ENCODE measurements at regions not wholly inside any gene's neighbourhood (a gene's known extent, or its start where the extent isn't known, plus 50 kb on each side); places are given as distances from the start of the nearest gene placed in this dataset.

DNA sequence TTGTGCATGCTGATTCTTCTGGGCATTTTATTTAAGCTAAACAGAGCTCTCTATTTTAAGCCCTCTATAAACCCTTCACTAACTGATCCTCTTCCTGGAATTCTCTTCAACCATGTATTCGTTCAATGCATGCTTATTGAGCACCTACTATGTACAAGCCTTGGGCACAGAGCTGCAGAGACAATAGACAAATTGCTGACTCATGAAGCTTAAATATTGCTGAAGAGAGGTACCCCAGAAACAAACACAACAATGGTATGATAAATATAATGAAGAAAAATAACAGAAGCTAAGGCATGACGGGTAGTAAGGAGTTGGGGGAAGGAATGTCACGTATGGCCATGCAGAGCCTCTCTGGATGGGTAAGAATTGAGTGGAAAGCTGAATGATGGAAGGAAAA lies 222.2 kb downstream of the PPARGC1A start:
- no peak for DNase-seq
- intact Hi-C loops (cut with DNase I), result no loop called here

DNA sequence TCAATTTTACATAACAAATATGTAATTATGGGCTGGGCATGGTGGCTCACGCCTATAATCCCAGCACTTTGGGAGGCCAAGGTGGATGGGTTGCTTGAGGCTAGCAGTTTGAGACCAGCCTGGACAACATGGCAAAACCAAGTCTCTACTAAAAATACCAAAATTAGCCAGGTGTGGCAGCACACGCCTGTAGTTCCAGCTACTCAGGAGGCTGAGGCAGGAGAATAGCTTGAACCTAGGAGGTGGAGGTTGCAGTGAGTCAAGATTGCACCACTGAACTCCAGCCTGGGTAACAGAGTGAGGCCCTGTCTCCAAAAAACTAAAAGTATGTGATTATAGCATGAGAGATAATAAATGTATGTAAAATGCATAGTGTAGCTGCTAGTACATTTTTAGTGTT lies 229.0 kb downstream of the PPARGC1A start:
- intact Hi-C loops (cut with DNase I), result no loop called here
- peak in 1 of 10 donors; percentile 28 for DNase-seq

DNA sequence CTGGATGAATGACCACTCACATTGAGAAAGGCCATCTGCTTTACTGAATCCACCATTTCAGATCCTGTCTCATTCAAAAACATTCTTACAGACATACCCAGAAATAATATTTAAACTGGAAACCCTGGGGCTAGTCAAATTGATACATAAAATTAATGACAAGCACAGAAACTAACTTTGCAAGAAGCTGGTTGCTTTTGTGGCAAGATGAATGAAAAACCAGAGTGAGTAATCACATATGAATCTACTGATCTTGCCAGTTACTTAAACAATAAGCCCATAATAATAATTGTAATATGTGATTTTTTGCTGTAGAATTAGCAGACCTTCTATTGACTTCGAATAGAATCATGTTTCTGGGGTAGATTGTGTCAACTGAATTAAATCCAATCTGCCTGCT lies 235.1 kb downstream of the PPARGC1A start:
- intact Hi-C loops (cut with DNase I), result no loop called here
- no peak for DNase-seq

DNA sequence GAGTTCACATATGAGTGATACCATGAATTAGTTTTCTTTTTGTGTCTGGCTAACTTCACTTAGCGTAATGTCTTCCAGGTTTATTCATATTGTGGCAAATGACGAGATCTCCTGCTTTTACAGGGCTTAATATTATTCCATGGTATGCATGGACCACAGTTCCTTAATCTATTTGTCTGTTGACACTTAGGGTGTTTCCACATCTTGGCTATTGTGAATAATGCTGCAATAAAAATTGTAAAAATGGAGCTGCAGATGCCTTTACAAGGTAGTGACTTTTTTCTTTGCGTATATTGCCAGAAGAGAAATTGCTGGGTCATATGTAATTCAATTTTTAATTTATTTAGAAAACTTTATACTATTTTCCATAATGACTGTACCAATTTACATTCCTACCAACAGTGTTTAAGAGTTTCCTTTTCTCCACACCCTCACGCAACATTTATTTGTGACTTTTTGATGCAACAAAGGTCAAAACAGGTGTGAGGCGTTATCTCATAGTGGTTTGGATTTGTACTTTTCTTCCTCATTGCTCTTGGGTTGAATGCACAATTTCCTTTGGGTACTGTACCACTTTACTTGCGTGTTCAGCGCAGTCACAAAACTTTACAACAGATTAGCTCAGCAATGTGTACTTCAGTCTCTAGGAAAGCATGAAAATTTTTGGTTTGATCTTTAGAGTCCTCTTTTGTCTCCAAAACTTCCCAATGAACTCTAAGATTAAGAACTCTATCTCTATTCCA lies 240.8 kb downstream of the PPARGC1A start:
- intact Hi-C loops (cut with DNase I), result no loop called here
- DNase-seq, result no peak

DNA sequence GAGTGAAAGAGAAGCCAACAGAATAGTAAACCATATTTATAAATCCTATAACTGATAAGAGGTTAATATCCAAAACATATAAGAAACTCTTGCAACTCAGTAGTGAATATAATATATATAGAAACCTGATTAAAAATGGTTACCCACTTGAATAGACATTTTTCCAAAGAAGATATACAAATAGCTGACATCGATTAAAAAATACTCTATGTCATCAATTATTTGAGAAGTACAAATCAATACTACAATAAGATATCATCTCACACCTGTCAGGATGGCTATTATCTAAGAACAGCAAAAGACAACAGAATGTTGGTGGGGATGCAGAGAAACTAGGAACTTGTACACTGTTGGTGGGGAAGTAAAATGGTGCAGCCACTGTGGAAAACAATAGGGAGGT lies 254.4 kb downstream of the PPARGC1A start:
- intact Hi-C loops (cut with DNase I), result no loop called here
- DNase-seq, result no peak

DNA sequence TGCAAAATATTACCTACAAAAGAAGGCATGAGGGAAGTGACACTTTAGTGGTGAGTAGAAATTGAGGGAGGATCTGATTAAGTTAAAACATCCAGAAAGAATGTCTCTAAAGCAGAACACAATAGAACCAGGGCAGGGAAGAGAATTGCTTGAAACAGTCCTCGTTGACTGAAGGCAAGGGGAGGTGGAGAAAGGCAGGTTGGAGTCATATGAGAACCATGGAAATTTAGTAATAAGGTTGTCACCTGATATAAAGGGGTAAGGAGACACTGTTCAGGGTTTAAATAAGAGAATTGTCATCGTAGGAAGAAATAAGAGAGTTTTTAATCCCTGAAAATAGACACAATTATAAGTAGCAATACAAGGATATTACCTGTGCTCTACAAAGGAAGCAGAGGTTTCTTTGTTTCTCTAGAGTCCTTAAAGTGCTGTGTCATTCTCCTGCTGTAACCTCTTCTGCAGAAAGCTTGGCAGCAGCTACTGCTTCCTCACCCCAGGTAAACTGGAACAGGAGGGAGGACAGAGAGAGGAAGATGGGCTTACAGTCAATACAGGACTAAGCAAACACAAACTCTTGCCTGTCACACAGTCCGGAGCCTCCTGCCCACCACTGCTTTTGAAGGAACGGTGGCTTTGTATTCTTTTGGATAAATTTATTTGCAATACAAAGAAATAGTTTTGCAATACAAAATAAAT lies 258.4 kb downstream of the PPARGC1A start:
- DNase-seq, result no peak
- intact Hi-C loops (cut with DNase I), result no loop called here

DNA sequence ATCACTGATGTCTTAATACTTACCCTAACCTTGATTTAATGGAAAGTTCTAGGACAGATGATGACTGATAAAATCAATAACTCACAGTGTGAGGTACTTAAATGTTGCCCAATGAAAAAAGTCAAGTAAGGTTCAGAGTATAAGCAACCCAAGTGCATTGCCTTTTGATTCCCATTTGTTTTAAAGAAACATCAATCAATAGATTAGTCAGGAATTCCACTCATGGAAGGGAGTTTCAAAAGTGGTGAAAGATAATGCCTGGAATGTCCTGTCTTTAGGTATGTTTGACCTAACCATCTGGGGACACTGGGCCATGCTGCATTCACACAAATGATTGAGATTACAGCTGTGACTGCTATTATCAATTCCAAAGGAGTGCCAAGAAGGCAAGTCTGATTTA lies 259.7 kb downstream of the PPARGC1A start:
- intact Hi-C loops (cut with DNase I), result no loop called here

DNA sequence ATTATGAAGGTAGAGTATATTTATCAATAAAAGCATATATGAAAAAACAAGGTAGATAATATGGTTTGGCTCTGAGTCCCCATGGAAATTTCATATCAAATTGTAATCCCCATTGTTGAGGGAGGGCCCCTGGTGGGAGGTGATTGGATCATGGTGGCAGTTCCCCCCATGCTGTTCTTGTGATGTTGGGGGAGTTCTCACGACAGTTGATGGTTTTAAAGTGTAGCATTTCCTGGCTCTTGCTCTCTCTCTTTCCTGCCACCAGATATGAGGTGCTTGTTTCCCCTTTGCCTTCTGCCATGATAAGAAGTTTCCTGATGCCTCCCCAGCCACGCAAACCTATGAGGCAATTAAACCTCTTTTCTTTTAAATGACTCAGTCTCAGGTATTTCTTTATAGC lies 260.4 kb downstream of the PPARGC1A start:
- no peak for DNase-seq
- intact Hi-C loops (cut with DNase I), result no loop called here

More for the DNA sequence above, 259.7 kb downstream of the PPARGC1A start:
- no peak for DNase-seq

DNA sequence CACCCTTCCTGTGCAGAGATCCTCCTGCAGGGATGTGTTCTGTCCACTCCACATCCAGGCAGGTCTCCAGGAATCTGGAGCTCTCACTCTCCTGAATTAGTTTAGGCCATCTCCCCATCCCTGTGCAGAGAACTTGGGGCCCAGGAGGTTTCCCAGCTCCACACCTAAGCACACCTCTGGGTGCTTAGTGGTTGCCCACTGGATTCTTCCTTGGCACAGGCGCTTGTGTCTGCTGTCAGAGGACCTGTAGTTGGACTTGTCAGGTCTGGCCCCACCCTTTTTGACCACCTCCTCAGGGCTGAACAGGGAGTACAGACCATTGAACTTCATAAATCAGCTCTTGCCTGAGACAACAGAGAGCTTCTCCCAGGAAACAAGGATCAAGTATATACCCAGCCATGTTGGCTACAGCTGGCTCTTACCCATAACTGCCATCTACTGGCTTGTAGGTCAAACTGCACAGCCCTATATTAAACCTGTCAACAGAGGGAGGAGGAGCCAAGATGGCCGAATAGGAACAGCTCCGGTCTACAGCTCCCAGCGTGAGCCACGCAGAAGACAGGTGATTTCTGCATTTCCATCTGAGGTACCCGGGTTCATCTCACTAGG lies 275.5 kb downstream of the PPARGC1A start:
- intact Hi-C loops (cut with DNase I), result no loop called here
- DNase-seq, result peak in 1 of 10 donors; percentile 46

DNA sequence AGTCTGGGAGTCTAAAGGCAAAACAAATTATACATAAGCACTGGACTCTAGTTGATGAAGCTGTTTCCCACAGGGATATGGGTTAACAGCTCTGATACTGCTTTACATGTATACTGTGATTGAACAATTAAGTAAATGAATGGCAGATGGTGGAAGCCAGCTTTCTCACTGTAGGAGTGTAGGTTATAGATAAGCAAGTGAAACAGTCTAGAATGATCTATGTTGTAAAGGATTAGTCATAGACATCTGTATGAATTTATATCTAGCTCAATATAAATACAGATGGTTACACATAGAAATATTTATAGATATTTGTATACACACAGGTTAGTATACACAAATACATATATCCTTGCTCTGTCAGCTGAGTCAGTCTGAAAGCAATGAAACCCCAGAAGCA lies 276.1 kb downstream of the PPARGC1A start:
- intact Hi-C loops (cut with DNase I), result no loop called here
- no peak for DNase-seq

DNA sequence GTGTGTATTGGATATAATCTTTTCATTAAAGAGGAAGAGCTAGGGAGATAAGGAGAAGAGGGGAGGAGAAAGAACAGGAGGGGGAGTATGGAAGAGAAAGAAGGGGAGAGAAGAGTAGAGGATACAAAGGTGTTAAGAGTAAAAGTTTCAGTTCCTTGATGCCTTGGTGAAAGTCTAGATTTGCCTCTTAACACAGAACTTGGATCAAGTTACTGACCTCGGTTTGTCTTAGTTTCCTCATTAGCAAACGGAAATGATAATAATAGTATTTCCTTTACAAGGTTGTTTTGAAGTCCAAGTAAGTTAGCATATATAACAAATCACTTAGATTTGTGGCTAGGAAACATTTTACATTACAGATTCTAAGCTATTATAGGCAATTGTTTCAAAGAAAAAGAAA lies 287.1 kb downstream of the PPARGC1A start:
- intact Hi-C loops (cut with DNase I), result no loop called here
- no peak for DNase-seq

DNA sequence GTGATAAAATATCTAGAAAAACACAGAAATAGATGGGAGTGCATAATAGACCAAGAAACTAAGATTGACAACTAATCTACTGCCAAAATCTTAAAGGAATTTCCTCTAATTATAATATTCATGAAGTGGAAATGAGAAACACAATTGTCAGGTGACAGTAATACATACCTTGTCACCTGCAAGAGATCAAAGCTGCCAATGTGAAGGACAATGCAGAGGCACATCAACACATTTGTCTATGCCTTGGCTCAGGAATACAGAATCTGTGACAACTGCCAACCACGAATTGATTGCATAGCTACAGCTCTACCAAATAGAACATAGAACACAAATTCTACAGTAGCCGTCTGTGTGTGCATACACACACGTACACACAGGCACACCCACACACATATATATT lies 295.7 kb downstream of the PPARGC1A start:
- intact Hi-C loops (cut with DNase I), result no loop called here
- no peak for DNase-seq

DNA sequence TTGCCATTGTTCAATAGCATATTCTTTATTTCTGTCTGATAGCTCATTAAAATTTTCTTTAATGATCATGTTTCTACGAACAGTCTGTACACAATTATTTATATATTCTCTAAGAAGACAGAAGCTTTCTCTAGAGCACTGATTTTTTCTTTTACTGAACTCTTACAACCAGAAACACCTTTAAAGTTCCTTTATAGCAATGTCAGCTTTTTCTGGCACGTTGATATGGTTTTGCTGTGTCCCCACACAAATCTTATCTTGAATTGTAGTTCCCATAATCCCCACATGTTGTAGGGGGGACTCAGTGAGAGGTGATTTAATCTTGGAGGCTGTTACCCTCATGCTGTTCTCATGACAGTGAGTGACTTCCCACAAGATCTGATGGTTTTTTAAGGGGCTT lies 299.4 kb downstream of the PPARGC1A start:
- intact Hi-C loops (cut with DNase I), result no loop called here
- no peak for DNase-seq

DNA sequence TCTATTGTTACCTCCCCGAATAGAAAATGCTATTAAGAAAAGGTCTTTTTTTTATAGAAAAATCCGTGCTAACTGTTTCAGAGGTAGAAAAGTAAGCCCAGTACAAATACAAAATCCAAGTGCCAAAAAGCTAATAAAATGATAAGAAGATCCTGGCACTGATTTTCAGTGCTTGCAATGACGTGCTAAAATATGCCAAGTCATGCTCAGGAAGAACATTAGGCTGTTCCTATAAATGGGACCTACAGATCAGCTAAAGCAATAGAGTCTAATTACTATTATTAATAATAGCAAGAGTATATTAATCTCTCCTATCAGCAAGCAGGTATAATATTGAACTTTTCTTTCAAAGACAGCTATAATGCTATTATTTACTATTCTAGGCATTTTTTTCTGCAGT lies 305.8 kb downstream of the PPARGC1A start:
- intact Hi-C loops (cut with DNase I), result no loop called here
- no peak for DNase-seq

DNA sequence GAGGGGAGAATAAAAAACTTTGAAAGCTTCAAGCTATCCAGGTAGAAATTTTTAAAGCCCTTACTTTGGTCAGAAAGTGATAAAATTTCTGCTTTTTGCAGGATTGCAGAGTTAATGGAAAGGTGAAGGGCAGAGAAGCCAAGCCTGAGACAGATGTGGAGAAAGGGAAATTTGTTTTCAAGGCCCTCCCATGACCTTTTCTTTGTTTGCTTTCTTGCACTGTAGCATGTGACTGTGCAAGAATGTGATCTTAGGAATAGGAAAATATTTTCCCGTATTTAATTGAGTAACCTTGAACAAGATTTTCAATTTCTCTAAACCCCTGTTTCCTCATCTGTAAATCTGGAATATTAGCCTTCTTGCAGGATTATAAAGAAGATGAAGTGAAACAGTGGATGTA lies 307.2 kb downstream of the PPARGC1A start:
- no peak for DNase-seq
- intact Hi-C loops (cut with DNase I), result no loop called here

DNA sequence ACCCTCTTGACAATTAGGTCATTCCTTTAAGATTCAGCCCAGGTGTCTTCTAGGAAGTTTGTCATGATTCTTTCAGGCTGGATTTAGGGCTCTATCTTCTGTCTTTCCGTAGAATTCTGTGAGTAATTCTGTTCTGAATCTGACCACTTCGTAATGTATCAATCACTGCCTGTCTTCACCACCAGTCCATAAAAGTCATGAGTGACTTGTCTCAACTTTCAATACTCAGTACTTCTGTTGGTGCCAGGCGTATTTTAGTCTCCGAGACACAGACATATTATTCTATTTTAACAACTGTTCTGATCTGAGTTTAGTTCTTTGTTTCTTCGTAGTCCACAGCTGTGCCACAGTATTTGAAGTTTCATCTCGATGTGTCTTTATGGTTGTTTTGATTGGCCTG lies 310.7 kb downstream of the PPARGC1A start:
- no peak for DNase-seq
- intact Hi-C loops (cut with DNase I), result no loop called here

DNA sequence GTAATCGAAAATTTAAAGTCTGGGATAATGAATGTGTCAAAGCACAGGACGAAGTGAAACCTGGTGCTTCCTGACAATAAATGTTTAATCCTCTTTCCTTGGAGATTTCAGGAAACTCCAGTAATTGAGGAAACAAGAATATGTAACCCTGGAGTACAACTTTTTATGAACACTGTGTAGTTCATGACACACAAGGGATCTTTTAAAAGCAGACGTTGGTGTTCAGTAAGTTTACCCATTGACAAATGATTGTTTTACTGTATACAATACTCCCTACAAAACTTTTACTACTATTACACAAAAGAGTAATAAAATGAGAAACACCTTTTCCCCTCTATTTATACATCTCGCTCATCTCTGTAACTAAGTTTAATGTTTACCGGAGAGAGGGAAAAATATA lies 312.4 kb downstream of the PPARGC1A start:
- no peak for DNase-seq
- intact Hi-C loops (cut with DNase I), result no loop called here

DNA sequence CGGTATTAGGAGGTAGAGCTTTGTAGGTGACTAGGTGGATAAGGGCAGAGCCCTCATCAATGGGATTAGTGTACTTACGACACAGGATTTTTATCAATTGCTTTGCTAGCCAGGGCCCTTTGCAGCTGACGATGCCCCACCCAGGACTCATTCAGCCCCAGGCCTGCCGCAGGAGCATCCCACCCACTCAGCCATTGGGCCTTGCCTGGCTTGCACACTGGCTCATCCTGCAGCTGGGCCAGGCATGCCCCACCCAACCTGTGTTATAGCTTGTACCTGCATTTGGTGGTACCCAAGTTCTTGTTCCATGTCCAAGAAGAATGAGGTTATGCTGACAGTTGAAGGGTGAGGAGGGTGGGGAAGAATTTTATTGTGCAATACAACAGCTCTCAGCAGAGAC lies 317.5 kb downstream of the PPARGC1A start:
- intact Hi-C loops (cut with DNase I), result no loop called here
- peak in 1 of 10 donors; percentile 49 for DNase-seq

DNA sequence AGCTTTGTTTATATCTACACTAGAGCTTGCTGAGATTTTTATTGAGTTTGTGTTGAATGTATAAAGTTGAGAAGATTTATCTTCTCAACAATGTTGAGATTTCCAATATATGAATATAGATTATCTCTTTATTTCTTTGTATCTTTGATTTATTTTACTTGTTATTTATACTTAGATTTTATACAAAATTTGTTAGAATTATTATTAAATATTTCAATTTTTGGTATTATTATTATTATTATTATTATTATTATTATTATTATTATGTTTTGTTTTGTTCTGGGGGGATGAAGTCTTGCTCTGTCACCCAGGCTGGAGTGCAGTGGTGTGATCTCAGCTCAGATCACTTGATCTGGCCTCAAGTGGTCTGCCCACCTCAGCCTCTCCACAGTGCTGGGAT lies 322.5 kb downstream of the PPARGC1A start:
- no peak for DNase-seq
- intact Hi-C loops (cut with DNase I), result no loop called here

DNA sequence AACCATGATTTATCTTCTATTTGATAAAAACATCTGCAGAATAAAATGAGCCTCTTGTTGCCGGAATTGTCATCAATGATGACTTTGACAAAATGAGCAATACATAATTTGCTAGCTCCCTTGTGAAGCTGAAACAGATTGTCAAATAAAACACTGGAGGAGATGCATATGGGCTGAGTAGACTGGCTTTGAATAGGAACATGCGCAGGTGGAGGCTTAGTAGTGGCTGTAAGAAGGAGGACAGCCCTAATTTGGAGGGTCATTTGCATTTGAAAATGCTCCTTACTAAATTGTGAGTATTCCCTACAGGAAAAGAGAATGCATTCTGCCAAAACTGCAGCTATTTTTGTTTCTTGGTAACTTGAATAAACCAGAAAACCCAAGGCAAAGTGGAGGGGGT lies 329.1 kb downstream of the PPARGC1A start:
- intact Hi-C loops (cut with DNase I), result no loop called here
- no peak for DNase-seq

DNA sequence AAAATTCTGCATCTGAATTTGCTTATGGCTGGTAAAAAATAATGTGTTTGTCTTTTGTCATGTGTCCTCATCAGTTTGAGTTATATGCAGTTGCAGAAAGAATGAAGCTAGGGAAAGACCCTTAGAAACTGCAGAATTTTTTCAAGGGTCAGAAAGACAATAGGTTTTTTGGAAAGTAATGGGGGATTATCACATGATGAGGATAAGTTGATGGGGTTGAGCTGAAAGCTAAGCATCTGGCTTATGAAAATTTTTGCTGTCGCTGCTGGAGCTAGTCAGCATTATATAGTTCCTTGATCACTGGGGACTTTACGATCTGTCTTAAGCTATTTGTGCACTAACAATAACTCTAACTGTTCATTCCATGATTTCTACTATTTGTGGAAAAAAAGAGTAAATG lies 331.7 kb downstream of the PPARGC1A start:
- DNase-seq, result no peak
- intact Hi-C loops (cut with DNase I), result no loop called here

DNA sequence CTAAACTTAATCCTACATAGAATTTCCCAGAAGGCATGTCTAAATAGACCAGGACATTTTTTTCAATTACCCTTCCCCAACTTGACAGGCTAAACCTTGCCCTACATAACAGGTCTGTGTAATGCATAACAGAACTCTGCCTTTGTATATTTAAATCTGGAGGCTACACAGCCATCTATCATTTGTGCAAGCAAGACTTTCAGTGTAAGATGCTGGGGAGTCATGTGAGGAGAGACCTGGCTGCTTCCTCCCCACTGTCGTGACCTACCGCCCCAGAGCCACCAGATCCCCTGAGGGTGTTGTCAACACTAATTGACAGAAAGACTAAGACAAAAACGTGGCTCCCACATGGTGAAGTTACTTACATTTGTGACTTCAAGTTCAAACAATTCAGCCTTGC lies 342.2 kb downstream of the PPARGC1A start:
- intact Hi-C loops (cut with DNase I), result no loop called here

More for the DNA sequence above, 342.2 kb downstream of the PPARGC1A start:
- DNase-seq, result no peak
